GM19455 (cell line): ENCODE measurements at regions not wholly inside any gene's neighbourhood (a gene's known extent, or its start where the extent isn't known, plus 50 kb on each side); places are given as distances from the start of the nearest gene placed in this dataset.
"Not testable (repeated sequence)": the region's sequence is repeated elsewhere in the genome, so short reads cannot be mapped to it uniquely, and the experiment has no call there.

Experiments used
- ATAC-seq: cut with Tn5 transposase; IDR thresholded peaks from one replicate; pipeline ENCODE4 v1.9.1; 2021; ENCODE audit not compliant: unreplicated experiment

GRCh38 chr20:47844568-47844906 lies 59.3 kb upstream of the SULF2 start:
- ATAC-seq = not testable (repeated sequence)

DNA sequence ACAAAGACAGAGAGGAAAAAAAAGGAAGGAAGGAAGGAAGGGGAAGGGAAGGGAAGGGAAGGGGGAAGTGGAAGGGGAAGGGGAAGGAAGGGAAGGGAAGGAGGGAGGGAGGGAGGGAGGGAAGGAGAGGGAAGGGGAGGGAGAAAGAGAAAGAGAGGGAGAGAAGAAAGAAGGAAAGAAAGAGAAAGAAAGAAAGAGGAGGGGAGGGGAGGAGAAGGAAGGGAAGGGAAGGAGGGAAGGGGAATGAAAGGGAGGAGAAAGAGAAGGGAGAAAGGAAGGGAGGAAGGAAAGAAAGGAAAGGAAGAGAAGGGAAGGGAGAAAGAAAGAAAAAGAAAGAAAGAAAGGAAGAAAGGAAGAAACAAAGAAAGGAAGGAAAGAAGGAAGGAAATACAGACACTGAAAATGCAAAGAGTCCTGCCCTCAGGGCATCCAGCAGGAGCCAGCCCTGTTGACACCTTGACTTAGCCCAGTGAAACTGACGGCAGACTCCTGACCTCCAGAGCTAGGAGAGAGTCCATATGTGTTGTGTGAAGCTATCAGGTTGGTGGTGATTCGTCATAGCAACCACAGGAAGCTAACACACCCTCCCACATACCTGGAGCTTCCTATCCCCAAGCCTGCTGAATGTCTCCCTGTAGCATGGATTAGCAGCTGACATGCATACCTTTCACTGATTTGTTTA lies 58.7 kb upstream of the SULF2 start:
- ATAC-seq = no peak

GRCh38 chr20:47842950-47843349 lies 57.7 kb upstream of the SULF2 start:
- not testable (repeated sequence) for ATAC-seq

DNA sequence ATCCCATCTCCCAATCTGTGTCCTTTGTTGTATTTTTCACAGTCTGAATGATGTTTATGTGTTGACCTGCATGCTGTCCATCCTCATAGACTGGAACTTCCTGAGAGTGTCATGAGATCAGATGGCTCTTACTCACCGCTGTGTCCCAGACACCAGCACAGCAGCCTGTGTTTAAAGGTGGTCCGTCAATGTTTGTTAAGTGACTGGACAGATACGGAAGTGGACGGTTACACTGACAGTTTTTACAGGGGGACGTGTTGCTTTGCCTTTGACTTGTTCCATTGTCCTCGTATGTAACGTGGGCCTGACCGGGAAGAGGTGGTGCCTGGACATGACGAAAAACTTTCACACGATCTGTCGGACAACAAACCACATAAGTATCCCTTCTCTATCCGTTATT lies 56.7 kb upstream of the SULF2 start:
- not testable (repeated sequence) for ATAC-seq

GRCh38 chr20:47836256-47836817 lies 51.1 kb upstream of the SULF2 start:
- not testable (repeated sequence) for ATAC-seq
